Central memory CD8-positive, alpha-beta T cell (primary cell): ENCODE measurements at regions not wholly inside any gene's neighbourhood (a gene's known extent, or its start where the extent isn't known, plus 50 kb on each side); places are given as distances from the start of the nearest gene placed in this dataset.

Source experiments
- ATAC-seq: fragments of 150-1000 bp; cut with Tn5 transposase; replicated peaks from 2 replicates; pipeline ENCODE4 v1.10.0; 2022; ENCODE audit warnings: mild to moderate bottlenecking, moderate FRiP score, moderate number of reproducible peaks; ENCODE audit not compliant: poor library complexity, severe bottlenecking; ENCODE audit errors: extremely low read depth
- DNase-seq, 2 donors: peaks; one replicate each; pipeline ENCODE4 v3.0.0; 2021; ENCODE audit warnings: low spot score in 2 of 2
- H3K27ac Mint-ChIP-seq: one replicate; pipeline ENCODE4 v1.8.0; 2022; ENCODE audit warnings: low read depth, mild to moderate bottlenecking, moderate library complexity, mixed read lengths
- H3K27me3 Mint-ChIP-seq: one replicate; pipeline ENCODE4 v1.8.0; 2022; ENCODE audit warnings: mixed read lengths
- H3K36me3 Mint-ChIP-seq: one replicate; pipeline ENCODE4 v1.8.0; 2022; ENCODE audit warnings: mild to moderate bottlenecking, moderate library complexity, mixed read lengths; ENCODE audit not compliant: insufficient read depth
- H3K4me1 Mint-ChIP-seq: one replicate; pipeline ENCODE4 v1.8.0; 2022; ENCODE audit warnings: mixed read lengths
- H3K4me3 Mint-ChIP-seq: one replicate; pipeline ENCODE4 v1.8.0; 2022; ENCODE audit warnings: mild to moderate bottlenecking, moderate library complexity, mixed read lengths
- H3K9me3 Mint-ChIP-seq: one replicate; pipeline ENCODE4 v1.8.0; 2022; ENCODE audit warnings: mixed read lengths

DNA sequence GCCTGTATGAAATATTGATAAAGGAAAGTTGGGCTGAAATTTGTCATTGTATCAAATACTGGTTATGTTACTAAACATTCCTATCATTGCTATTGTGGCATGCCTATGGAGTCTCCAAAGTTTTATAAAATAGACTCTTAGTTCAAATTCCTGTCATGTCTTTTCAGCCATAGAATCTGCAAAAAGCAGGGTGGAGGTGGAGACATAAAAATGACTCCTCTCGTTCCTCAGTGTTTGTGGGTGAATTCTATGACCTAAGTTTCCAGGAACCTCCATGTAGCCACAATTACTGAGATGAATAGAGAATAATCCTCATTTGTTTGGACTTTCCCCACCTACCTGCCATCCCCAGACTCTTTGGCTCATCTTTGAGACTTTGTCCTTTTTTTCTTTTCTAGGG is 326.3 kb upstream of the ETAA1 start:
- ATAC-seq (no peak), DNase-seq (no peak)
- Mint-ChIP-seq H3K36me3 (no peaks in the 10 kb centered on the region), H3K27ac (no peak overlapping the region), H3K27me3 (no peaks in the 10 kb centered on the region), H3K9me3 (peaks cover 12% of the 10 kb centered on the region), H3K4me1 (no peaks in the 10 kb centered on the region), H3K4me3 (no peak overlapping the region)

DNA sequence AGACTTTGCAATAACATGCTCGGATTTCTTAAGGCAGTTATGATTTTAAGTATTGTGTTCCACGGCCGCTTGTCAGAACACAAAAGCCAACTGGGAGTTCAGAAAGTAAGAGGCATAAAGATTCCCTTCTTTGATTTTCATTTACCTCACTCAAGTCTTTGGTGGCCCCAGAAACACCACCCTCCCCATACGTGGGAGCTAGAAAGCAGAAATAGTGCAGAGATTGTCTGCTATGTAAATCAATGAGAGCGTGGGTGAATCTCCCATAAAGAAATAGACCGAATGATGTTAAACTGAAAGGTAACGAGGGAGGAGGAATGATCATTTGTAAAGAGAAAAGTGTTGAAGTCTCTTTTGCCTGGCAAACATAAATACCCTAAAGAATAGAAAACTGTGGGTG is 322.1 kb upstream of the ETAA1 start:
- H3K27ac Mint-ChIP-seq: no peak overlapping the region
- no peaks in the 10 kb centered on the region for H3K27me3 Mint-ChIP-seq
- no peaks in the 10 kb centered on the region for H3K36me3 Mint-ChIP-seq
- H3K9me3 Mint-ChIP-seq: peaks cover 12% of the 10 kb centered on the region
- ATAC-seq (no peak), DNase-seq (no peak)
- H3K4me1 Mint-ChIP-seq: no peaks in the 10 kb centered on the region
- no peak overlapping the region for H3K4me3 Mint-ChIP-seq

DNA sequence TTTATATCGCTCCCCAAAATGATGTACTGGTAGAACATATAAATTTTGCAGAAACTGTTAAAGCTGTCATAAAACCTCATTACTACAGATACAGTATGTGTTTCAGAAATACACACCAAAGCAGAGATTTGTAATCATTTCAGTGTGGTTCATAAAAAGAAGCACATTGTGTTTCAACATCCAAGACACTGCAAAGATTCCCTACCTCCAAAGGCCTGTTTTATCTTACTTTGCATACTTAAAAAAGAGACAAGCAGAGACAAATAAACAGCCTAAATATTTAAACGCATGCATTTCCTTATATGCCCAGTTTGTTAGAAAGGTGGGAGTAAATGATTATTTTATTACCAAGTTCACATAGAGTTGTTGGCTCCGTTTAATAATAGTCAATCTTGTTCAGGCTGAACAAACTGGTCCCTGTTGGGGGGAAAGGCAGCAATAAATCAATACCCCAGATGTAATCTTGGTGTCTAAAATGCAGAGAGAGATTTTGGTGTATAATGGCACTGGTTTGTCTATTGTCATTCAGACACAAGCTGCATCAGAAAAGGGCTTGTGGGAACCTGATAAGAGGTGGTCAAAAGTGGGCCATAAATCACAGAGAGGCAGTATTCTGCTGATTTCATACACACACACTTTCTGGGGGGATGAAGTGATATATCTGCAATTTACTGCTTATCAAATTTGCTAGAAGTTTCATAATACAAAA is 321.4 kb upstream of the ETAA1 start:
- Mint-ChIP-seq H3K4me1 (no peaks in the 10 kb centered on the region), H3K4me3 (no peak overlapping the region), H3K9me3 (peaks cover 13% of the 10 kb centered on the region), H3K27me3 (no peaks in the 10 kb centered on the region), H3K36me3 (no peaks in the 10 kb centered on the region), H3K27ac (no peak overlapping the region)
- ATAC-seq (no peak), DNase-seq (no peak)

DNA sequence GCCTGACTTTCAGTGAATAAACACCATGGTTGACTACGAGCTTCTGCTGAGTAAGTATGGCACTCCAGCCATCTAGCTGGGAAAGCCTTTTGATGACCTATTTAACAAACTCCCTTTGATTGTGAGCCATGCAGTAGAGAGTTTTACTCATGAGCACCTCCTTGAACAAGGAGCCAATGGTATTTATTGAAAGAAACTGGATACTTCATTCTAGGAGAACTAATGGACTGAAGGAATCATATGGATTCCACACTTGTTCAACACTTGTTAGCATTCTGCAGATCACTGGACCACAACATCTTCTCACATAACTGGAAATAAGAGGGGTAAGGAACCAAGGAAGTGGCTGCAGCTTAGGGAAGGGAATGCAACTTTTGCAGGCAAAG is 320.9 kb upstream of the ETAA1 start:
- DNase-seq: no peak
- H3K36me3 Mint-ChIP-seq: no peaks in the 10 kb centered on the region
- ATAC-seq: no peak
- H3K4me3 Mint-ChIP-seq: no peak overlapping the region
- H3K9me3 Mint-ChIP-seq: peaks cover 17% of the 10 kb centered on the region
- H3K27me3 Mint-ChIP-seq: no peaks in the 10 kb centered on the region
- H3K4me1 Mint-ChIP-seq: no peaks in the 10 kb centered on the region
- no peak overlapping the region for H3K27ac Mint-ChIP-seq

DNA sequence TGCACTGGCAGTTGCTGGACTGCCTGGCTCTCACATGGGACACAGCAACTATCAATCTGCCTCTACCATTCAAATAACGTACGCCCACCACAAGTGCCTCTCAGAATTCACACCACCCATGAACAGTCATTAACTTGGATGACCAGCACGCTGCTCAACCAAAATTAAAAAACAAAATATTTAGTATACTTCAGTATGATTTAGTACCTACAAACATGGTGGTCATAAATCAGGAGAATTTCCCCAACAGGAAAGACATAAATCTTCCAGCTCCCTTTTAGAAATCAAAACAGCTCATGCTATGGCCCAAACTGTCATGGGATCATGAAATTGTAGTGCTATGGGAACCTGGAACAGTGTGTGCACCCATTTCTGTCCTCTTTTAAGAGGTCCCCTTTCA is 317.4 kb upstream of the ETAA1 start:
- Mint-ChIP-seq H3K27me3 (no peaks in the 10 kb centered on the region), H3K9me3 (peaks cover 14% of the 10 kb centered on the region), H3K4me1 (no peaks in the 10 kb centered on the region), H3K27ac (no peak overlapping the region), H3K4me3 (no peak overlapping the region), H3K36me3 (no peaks in the 10 kb centered on the region)
- DNase-seq (no peak), ATAC-seq (no peak)

DNA sequence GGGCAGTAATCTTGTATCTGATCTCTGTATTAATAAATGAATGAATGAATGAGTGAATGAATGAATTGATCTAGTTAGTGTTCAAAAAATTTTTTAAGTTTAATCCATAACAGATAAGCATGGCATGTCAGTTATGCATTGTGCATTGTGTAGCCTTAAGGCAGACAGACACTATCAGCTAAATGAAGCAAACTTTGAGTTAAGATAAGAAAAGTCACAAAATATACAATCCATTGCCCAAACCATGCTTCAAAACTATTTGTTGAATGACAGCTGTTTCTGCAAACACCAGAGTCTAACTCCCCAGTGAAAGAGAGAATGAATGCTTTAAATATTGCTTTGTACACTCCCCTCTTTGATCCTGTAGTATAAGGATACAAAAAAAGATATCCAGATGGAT is 314.3 kb upstream of the ETAA1 start:
- Mint-ChIP-seq H3K27me3 (no peaks in the 10 kb centered on the region), H3K4me1 (no peaks in the 10 kb centered on the region), H3K36me3 (no peaks in the 10 kb centered on the region), H3K27ac (no peak overlapping the region), H3K4me3 (no peak overlapping the region), H3K9me3 (peaks cover 24% of the 10 kb centered on the region)
- ATAC-seq: no peak
- DNase-seq: no peak

DNA sequence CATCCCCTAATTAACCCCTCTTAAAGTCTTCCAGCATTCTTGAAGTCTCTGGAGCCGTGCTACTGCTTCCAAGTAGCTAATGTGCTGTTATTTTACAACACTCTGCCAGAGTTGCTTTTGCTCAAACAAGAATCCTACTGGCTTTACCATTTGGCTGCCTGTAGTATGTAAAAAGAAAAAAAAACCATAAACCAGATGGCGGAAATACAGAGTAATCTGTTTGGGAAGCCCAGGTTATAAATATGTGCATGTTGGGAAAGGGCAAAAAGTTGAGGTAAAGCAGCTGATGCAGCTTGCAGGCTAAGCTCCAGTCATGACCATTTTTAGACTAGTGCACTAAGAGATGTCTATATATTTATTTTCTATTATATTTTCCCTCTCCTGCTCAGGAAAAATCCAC is 313.2 kb upstream of the ETAA1 start:
- no peak for DNase-seq
- Mint-ChIP-seq H3K4me3 (no peak overlapping the region), H3K9me3 (peaks cover 33% of the 10 kb centered on the region), H3K27me3 (no peaks in the 10 kb centered on the region), H3K27ac (no peak overlapping the region), H3K36me3 (no peaks in the 10 kb centered on the region), H3K4me1 (no peaks in the 10 kb centered on the region)
- ATAC-seq: no peak

- Mint-ChIP-seq H3K9me3 (peaks cover 33% of the 10 kb centered on the region), H3K4me3 (no peak overlapping the region), H3K27ac (no peak overlapping the region), H3K4me1 (no peaks in the 10 kb centered on the region), H3K27me3 (no peaks in the 10 kb centered on the region), H3K36me3 (no peaks in the 10 kb centered on the region)
- ATAC-seq (no peak), DNase-seq (no peak)
Measured at GRCh38 chr2:67085146-67085545, 312.0 kb upstream of the ETAA1 start.

- Mint-ChIP-seq H3K4me3 (no peak overlapping the region), H3K36me3 (no peaks in the 10 kb centered on the region), H3K27ac (no peak overlapping the region), H3K27me3 (no peaks in the 10 kb centered on the region), H3K9me3 (peaks cover 13% of the 10 kb centered on the region), H3K4me1 (no peaks in the 10 kb centered on the region)
- DNase-seq: no peak
- ATAC-seq: no peak
Measured at GRCh38 chr2:67091681-67092080, 305.5 kb upstream of the ETAA1 start.

DNA sequence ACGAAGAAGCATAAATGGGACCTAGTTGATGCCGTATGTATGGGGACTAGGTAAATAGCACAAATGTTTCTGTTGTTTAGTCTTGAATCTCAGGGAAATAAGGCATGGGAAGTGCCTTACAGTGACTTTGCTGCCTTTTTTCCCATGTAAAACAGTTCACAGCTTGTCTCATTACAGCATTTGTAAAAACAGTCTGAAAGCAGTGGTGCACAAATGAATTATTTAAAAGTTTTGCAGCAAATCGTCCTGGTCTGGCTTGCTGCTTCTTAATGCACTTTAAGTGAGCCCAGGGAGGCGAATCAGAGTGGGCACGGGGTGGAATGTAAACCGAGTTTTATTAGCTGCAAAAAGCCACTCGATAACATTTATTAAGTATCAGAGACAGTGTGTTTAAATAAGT is 302.0 kb upstream of the ETAA1 start:
- Mint-ChIP-seq H3K4me1 (no peaks in the 10 kb centered on the region), H3K4me3 (no peak overlapping the region), H3K27ac (no peak overlapping the region), H3K27me3 (no peaks in the 10 kb centered on the region), H3K9me3 (peaks cover 9% of the 10 kb centered on the region), H3K36me3 (no peaks in the 10 kb centered on the region)
- DNase-seq (no peak), ATAC-seq (no peak)

DNA sequence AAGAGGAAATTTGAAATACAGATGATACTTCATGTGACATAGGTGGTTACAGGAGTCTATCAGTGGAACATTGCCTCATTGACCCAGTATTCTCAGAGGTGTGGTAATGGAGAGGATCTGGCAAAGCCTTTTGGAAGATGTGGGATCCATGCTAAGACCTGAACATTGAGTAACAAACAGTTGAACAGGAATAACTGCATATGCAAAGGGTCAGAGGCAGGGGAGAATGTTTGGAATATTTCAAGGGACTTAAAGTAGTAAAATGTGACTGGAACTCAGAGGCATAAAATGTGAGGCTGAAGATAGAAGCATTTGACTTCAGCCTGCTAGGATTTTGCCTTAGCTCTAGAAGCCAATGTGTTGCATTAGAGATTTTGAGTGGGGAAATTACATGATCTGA is 300.2 kb upstream of the ETAA1 start:
- no peak for DNase-seq
- Mint-ChIP-seq H3K27me3 (no peaks in the 10 kb centered on the region), H3K36me3 (no peaks in the 10 kb centered on the region), H3K4me1 (no peaks in the 10 kb centered on the region), H3K9me3 (peaks cover 11% of the 10 kb centered on the region), H3K4me3 (no peak overlapping the region), H3K27ac (no peak overlapping the region)
- ATAC-seq: no peak

DNA sequence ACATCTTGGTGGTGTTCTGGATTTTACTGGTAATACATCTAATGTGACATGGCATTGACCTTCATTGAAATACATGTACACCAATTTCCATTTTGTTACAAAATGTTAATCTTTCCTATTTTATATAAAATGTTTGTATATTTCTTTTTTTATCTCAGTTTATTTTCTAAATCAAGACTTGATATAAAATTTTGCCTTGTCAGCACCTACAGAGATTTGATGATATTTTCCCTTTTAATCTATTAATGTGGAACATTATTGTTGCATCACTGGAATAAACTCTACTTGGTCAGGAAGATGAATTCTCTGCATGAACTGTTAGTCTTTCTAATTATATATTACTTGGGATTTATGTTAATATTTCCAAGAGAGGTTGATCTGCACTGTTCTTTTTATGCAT is 294.0 kb upstream of the ETAA1 start:
- no peaks in the 10 kb centered on the region for H3K36me3 Mint-ChIP-seq
- H3K4me1 Mint-ChIP-seq: no peaks in the 10 kb centered on the region
- no peak overlapping the region for H3K4me3 Mint-ChIP-seq
- ATAC-seq: no peak
- peaks cover 14% of the 10 kb centered on the region for H3K9me3 Mint-ChIP-seq
- no peak for DNase-seq
- no peak overlapping the region for H3K27ac Mint-ChIP-seq
- H3K27me3 Mint-ChIP-seq: no peaks in the 10 kb centered on the region

- H3K27ac Mint-ChIP-seq: no peak overlapping the region
- no peak overlapping the region for H3K4me3 Mint-ChIP-seq
- H3K36me3 Mint-ChIP-seq: no peaks in the 10 kb centered on the region
- DNase-seq (no peak), ATAC-seq (no peak)
- peaks cover 10% of the 10 kb centered on the region for H3K9me3 Mint-ChIP-seq
- no peaks in the 10 kb centered on the region for H3K27me3 Mint-ChIP-seq
- no peaks in the 10 kb centered on the region for H3K4me1 Mint-ChIP-seq
Measured at GRCh38 chr2:67108231-67108630, 288.9 kb upstream of the ETAA1 start.

- Mint-ChIP-seq H3K4me3 (no peak overlapping the region), H3K36me3 (no peaks in the 10 kb centered on the region), H3K4me1 (no peaks in the 10 kb centered on the region), H3K27ac (no peak overlapping the region), H3K9me3 (peaks cover 9% of the 10 kb centered on the region), H3K27me3 (no peaks in the 10 kb centered on the region)
- ATAC-seq (no peak), DNase-seq (no peak)
Measured at GRCh38 chr2:67124531-67124930, 272.6 kb upstream of the ETAA1 start.
